NCI-H524 treated with DMSO at 0.1 percent for 48 hours (cell line): ENCODE measurements at regions not wholly inside any gene's neighbourhood (a gene's known extent, or its start where the extent isn't known, plus 50 kb on each side); places are given as distances from the start of the nearest gene placed in this dataset.
"Not testable (repeated sequence)": the region's sequence is repeated elsewhere in the genome, so short reads cannot be mapped to it uniquely, and the experiment has no call there.

Experiments
- DNase-seq: peaks from one replicate; lab custom pipeline; 2025; lab: John Stamatoyannopoulos, UW

DNA sequence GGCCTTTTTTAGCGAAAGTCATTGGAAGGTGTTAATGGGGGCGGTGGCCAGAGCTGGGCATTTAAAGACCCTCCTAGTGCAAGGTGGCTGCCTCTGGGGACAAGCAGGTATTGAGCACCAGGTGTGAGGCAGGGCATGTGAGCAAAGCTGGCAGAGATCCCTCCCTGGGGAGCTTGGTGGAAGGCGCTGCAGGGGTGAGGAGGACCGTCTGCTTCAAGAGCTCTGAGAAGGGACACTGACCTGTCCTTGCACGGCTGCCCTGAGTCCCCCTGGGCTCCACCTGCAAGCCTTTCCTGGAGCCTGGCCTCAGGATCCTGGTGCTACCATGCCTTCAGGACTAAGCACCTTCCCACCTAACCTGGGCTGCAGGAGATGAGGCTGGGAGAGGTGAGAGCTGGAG lies 127.0 kb upstream of the CIBAR2 start:
- no peak for DNase-seq

DNA sequence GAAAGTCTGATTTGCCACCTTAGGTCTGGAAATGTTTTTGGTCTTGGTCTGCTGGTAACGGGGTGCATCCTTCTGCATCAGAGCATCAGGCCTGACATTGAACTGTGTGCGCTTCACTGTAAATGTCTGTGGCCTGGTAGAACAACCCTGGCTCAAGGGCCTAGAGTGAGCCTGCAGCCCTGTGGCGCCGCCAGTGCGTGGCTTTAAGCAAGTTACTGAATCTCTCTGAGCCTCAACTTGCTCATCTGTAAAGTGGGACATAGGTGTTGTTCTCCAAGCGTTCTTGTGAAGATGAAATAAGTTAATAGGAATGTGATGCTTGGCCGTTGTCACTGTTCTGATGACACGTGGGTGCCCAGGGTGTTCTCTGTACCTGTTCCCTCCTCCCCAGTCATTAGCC lies 127.6 kb upstream of the CIBAR2 start:
- no peak for DNase-seq

DNA sequence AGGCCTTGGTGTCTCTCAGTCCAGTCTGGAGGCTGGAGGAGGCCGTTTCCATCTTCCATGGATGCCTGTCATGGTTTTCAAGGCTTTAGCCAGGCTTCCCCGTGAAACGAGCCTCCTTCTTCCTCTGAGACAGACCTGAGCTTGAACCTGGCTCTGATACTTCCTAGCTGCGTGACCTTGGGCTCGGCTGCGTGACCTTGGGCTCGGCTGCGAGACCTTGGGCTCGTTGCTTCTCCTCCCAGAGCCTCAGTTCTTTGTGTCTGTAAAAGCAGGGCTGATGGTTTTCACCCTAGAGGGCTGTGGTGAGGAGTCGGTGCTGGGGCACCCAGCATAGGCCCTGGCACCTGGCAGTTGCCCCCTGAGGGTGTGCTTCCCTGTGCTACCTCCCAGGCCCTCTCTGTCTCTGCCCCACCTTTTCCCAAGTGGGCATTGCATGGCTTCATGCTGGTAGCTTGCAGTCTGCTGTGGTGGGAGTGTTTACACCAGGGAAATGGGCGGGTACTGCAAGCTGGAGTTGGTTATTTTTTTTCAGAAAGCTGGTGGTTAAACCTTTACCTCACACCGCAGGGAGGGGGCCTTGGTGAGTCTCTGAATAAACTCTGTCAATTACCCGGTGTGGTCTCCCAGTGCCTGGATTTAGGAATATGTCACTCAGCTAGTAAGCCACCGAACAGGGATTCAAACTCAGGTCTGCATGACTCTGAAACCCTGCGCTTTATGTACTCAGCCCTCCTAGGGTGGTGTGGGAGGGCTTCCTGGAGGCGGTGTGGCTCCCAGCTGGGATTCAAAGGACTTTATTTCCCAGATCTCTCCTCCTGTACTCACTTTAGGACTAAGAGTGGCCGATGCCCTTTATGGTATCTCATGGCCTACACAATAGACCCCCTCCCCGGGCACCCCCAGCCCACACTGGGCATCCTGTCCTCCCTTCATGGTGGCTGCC lies 129.0 kb upstream of the CIBAR2 start:
- DNase-seq = no peak

DNA sequence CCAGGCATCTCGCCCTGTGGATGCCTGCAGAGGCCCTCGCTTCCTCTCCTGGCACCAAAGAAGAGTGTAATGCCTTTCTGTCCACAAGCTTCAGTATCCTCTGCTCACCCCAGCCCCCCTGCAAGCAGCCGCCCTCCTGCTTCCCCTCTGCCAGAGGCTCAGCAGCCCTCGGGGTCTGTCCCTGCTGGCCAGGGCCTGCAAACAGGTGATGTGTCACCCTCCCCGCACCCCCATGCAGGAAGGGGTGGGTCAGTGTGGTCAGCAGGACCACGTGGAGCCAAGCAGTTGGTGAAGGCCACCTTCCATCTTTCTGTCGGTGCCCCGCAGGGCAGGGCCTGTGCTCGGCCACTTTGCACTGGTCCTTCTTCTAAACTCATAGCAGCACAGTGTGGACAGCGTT lies 129.9 kb upstream of the CIBAR2 start:
- no peak for DNase-seq

DNA sequence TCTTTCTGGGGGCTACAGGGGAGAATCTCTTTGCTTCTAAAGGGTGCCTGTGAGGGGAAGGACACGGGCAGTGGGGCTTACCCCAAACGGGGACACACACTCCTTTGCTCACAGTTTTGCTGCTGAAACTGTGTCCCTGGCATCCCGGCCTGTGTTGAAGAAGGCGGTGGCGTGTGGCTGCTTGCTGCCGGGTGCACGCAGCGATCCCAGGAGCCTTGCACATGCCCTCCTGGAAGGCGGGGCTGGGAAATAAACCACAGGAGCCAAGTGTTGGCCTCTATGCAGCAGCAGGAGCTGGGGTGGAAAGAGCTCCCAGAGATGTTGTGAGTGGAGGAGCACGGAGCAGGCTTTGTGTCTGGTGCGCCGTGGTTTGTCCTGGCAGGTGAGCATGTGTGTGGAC lies 131.0 kb upstream of the CIBAR2 start:
- no peak for DNase-seq

DNA sequence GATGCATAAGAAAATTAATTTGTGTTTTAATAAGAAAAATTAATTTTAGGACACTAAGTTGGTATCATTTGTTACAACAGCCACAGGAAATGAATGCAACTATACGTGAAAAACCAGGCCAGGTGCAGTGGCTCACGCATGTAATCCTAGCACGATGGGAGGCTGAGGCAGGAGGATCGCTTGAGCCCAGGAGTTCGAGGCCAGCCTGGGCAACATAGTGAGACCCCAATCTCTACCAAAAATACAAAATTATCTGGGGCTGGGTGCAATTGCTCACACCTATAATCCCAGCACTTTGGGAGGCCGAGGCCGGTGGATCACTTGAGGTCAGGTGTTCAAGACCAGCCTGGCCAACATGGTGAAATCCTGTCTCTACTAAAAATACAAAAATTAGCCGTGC lies 132.2 kb upstream of the CIBAR2 start:
- not testable (repeated sequence) for DNase-seq

DNA sequence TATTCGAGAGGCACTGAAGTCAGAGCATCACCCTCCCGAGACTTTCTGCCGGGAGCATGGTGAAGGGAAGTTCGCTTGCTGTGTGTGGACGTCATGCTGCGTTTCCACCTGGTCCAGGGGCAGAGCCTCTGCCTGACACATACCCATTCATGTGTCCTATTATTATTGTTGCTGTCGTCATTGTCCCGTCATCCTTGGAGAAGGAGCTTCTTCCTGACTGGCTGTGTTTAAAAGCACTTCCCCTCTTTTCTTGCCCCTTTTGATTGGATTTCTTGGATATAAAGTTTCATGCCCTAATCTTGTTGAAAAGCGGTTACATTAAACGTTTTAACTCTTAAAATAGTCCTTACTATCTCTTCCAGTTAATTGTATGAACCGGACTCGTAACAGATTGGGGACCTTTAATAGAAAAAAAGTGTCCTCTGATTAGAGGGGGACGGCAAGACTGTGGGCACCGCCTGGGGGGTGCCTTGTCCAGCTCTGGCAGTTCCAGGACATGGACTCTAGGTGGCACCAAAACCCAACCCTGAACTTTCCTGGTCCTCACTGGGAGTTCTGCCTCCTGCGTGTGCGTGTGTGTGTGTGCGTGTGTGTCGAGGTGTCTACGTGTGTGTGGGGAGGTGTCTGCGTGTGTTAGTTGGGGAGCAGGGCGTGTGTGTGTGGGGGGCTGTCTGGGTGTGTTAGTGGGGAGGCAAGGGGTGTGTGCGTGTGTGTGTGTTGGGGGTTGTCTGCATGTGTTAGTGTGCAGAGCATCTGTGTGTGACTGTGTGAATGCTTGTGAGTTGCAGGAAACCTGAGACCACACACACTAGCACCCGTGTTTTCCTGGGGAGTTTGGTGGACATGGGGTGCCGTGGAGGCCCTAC lies 133.3 kb upstream of the CIBAR2 start:
- DNase-seq = peak; percentile 55

DNA sequence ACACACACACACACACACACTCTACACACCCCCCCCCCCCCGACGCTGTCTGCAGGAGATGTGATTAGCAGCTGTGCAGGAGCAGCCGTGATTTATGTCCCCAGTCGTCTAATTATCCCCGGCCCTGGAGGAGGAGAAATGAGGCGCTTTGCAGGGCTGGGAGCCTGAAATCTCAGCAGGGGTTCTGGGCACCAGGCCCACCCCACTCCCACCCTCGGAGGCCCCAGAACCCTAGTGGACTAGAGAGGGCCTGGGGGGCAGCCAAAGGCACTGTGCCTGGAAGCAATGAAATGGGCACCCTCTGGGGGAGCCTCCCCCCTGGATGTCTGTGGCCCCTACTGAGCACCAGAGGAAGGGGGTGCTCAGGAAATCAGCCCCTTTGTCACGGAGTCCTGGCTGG lies 134.2 kb upstream of the CIBAR2 start:
- no peak for DNase-seq

DNA sequence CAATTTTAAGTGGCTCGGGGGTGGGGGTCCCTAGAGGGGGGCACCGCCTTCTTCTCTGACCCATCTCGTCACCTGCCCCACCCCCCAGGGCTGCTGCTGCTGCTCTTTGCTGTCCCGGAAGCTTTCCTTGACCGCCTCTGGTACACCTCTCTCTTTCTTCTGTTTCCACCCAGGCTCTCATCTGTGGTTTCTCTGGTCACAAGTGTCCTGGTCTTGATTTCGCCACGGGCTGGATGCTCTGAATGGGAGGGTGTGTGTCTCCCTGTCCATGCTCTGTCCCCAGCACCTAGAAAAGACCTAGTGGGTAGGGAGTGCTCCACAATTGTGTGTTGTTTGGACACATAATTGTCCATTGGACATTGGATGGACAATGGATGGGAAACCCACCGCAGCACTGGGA lies 134.7 kb upstream of the CIBAR2 start:
- DNase-seq = no peak

DNA sequence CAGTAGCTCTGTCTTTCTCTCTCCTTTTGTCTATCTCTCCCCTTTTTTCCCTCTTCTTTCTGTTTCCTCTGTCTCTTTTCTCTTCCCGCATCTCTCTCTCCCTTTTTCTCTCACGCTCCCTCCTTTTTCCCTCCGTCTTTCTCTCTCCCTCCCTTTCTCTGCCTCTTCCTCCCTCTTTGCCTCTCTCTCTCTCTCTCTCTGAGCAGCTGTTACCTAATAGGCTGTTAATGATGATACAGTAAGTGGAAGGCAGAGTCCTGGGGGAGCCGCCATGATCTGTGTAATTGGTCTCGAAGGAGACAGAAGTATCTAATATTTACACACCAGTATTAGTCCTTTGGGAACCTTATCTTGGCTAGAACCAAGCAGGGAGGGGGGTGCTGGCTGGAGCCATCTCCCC lies 136.1 kb upstream of the CIBAR2 start:
- peak; percentile 65 for DNase-seq

DNA sequence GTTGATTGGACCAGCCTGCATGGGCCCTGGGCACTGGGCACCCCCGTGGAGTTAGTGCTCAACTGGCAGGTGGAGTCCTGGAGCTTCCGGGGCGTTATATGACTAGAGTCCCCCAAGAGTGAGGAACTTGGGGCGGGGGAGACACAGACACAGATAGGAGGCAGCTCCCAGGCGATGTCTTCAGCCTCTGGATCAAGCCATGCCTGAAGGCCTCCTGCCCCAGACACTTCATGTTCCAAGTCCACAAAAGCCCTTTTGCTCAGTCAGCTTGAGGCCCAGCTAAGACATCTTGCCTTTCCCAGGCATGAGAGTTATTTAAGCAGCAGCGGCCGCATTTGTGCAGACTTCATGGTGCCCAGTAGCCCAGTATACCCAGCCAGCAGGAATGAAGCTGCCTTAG lies 136.6 kb upstream of the CIBAR2 start:
- no peak for DNase-seq

DNA sequence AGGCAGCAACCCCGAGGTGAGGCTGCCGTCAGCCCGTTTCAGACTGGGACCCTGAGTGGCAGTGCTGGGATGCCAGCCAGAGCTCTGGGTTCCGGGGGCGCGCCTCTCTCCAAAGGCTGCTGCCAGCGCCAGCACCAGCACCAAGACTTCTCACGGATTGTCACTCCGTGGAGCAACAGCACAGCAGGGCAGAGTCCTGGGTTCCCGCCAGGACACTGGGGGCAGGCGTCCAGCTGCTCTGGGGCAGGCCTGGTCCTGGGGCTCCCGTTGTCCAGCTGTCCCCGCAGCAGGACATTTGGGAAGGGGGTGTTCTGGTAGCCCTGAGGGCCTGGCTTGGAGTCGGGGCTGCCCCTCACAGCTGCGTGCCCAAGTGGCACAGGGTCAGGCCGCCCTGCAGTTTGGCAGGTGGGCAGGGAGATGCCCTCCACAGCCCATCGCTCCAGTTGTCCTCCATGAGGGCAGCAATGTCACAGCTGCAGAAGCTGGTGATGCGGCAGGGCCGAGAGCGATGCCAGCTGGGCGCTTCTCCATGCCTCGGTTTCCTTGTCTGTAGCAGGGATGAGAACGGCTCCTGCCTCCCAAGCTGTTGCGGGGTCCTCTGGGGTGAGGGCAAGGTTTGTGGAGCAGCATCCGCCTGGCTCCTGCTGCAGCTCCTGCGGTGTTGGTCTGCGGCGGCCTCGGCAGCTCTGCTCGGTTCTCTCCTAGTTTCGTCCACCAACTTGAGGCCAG lies 137.3 kb upstream of the CIBAR2 start:
- no peak for DNase-seq

DNA sequence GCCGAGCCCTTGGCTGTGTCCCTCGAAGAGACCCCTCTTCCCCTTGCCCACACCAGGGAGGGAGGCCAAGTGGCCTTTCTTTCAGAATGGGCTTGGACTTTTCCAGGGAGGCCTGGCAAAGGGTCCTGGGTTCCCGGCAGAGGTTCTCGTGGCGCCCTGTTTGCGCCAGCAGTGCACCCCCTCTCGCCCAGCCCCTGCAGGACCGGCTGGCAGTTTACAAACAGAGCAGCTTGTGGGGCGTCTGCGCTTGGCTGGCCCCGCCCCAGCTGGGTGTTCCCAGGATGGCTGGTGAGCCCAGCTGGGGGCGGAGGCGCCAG lies 137.8 kb upstream of the CIBAR2 start:
- no peak for DNase-seq

DNA sequence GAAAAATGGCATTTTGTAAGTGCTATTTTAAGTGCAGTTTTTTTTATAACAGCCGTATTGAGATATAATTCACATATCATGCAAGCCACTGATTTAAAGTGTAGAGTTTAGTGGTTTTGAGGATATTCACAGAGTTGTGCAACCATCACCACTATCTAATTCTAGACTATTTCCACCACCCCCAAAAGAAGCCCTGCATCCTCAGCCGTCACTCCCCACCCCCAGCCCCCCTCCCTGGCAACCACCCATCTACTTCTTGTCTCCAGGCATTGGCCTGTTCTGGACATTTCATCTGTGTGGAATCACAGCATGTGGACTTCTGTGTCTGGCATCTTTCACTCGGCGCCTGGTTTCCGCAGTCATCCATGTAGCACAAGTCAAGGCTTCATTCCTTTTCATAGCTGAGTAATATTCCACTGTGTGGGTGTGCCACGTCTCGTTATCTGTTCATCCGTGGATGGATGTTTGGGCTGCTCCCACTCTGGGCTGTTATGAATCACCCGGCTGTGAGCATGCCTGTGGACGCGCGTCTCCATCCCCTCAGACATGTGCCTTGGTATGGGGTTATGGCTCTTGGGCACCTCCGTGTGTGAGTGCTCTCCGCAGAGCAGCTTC lies 138.4 kb upstream of the CIBAR2 start:
- no peak for DNase-seq

DNA sequence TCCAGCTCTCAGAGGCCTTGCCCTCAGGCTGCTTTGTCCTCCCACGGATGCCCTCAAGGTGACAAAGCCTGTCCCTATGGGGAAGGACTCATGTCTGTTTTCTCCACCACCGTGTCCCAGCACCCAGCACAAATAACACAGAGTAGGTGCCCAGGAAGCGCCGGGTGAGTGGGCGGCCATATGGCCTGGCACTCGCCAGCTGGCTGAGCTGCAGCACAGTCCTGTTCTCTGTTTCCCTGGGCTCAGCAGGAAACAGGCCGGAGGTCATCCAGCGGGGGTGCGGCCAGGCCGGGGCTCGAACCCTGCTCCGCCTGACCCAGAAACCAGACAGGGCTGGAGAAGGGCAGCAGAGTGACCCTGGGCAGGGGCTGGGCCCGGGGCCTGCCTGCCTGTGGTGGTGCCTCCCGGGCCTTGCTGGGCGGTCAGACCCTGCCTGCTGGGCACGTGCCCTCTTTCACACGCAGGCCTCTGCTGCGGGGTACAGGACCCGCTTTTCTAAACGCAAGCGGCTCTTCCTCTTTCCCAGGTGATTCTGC lies 139.0 kb upstream of the CIBAR2 start:
- no peak for DNase-seq

DNA sequence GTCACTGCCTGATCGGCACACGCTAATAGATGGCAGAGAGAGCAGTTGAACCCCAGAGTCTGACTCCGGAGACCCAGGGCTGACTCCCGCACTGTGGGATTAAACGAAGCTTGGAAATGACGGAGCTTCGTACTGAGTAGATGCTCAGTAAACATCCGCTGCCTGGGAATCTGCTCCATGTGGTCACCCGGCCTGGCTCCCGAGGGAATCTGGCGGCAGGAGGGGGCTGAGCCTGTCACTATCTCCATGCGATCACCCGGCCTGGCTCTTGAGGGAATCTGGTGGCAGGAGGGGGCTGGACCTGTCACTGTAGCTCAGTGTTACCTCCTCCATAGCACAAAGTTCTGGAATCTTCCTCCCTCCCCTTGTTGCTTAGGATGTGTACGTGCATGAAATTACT lies 139.7 kb upstream of the CIBAR2 start:
- DNase-seq = no peak

DNA sequence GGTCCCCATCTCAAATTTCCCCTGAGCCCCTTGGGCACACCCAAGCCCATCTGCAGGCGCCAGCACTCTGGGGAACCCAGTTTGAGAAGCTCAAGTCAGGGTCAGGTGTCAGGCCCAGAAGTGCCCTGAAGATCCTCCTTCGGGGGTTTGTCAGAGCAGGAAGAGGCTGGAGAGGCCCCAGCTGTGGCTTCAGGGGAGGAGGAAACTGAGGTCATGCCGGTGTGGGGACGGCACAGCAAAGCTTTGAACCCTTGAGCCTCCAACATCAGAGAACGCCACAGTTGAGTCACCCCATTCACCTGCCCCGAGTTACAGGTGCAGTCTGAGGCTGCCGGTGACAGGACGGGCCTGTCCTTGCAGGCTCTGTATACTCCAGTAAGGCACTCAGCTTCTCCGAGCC lies 140.2 kb upstream of the CIBAR2 start:
- DNase-seq = no peak

DNA sequence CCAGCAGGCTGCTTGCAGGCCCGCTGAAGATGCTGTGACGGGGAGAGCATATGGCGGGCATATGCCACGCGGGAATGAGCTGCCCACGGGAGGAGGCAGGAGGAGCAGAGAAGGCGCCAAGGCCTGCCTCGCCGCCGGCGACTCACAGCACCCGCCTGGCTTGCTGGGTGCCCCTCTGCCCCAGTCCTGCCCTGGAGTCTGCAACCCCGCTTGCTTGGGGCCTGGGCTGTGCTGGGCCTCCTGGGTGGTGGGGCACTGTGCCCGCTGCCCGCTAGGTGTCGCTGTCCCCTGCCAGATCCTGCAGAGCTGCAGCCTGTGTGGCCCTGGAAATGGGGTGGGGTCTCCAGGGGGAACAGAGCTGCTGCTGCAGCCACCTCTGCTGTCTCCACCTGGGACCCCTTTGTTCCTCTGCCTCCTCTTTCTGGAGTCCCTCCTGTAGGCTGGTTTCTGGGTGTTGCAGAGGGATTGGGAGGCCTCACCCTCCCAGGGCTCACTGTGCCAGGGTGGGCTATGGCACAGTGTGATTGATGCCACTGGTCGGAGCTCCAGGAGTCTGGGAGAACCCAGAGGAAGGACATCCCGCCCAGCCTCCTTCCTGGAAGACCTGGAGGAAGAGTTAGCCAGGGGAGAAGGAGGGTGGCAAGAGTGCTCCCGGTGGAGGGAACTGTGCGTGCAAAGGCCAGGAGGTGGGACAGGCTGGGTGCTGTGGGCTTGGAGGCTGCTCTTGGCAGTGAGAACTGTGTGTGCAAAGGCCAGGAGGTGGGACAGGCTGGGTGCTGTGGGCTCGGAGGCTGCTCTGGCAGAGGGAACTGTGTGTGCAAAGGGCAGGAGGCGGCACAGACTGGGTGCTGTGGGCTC lies 141.0 kb upstream of the CIBAR2 start:
- peak; percentile 56 for DNase-seq

DNA sequence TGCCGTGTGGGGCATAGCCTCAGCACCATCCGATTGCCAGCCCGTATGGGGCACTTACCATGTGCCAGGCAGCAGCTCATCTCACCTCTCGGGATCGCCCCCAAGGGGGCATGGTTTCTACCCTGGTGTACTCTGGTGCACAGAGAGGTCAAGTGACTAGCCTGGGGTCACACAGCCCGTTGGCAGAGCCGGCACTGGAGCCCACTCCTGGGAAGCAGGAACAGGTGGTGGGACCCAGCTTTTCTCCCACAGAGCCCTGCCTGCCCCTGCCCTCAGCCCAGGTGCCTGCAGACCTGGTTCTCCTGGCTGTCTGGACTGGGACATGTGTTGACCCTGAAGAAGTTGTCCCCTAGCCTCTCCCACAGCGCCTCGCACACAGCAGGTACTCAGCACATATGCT lies 141.8 kb upstream of the CIBAR2 start:
- DNase-seq = no peak

DNA sequence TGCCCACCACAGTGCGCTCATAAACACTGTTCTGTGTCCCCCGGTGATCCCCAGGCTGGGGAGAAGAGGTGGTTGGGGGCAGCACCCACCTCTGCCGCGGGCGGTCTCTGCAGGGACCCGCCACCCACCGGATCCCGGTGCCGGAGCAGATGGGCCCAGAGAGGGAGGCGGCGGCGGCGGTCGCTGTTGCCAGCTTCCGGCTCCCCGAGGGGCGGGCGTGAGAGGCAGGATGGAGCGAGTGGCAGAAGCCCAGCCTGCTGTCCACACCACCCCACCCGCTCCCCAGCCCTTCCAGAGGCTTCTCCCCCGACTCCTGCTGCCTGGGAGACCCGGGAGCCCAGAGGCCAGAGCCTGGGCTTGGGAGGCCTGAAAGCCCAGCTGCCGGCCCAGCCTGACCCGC lies 142.6 kb upstream of the CIBAR2 start:
- DNase-seq = no peak

DNA sequence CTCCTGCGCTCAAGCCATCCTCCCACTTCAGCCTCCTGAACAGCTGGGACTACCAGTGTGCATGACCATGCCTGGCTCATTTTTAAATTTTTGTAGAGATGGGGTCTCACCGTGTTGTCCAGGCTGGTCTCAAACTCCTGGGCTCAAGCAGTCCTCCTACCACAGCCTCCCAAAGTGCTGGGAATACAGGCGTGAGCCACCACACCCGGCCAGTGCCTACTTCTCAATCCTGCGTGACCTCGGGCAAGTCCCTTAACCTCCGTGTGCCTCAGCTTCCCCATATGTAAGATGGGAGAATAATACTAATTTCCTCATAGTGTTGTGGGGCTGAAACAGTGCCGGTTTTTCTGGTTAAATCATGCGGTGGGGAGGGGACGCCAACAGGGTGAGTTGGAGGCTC lies 143.5 kb upstream of the CIBAR2 start:
- no peak for DNase-seq
